Gastroesophageal sphincter (tissue), 3 donors: ENCODE measurements at regions not wholly inside any gene's neighbourhood (a gene's known extent, or its start where the extent isn't known, plus 50 kb on each side); places are given as distances from the start of the nearest gene placed in this dataset.

Experiments used
- CTCF ChIP-seq, 4 experiments: fragments of 200-600 bp in 2 of 4; fragments of 450-650 bp in 2 of 4; sonication (generic) in 1 of 4; IDR thresholded peaks; one replicate each; pipeline ENCODE4 v1.5.1; 2017 to 2019; ENCODE audit warnings: antibody characterized with exemption in 4 of 4, mild to moderate bottlenecking in 2 of 4, moderate library complexity in 2 of 4
- POLR2A ChIP-seq, 2 donors: fragments of 450-650 bp; IDR thresholded peaks; one replicate each; pipeline ENCODE4 v1.6.1; 2017; ENCODE audit warnings: antibody characterized with exemption in 2 of 2, mild to moderate bottlenecking in 2 of 2, moderate library complexity in 1 of 2

DNA sequence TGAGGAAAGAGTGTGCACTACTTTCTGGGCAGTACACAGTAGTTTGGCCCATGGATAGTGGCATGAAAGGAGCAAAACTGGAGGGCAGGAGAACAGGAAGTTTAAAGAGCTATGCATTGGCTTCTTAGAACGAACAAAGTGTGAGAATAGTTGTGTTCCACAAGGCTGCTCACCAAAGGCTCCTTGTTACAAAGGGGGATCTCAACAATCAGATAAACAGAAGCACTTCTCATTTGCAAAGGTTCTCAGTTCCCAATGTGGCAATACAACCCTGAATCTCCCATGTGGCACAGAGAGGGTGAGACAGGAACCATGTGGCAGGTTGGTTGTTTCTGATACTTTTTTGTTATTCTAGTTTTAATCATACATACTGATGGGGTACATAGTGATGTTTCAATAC lies 158.4 kb downstream of the CARTPT start:
- TF ChIP-seq CTCF (IDR thresholded peaks at IDR 0.05) (no peak), POLR2A (IDR thresholded peaks at IDR 0.05) (no peak)
